SK-MEL-5 (cell line): ENCODE measurements at regions not wholly inside any gene's neighbourhood (a gene's known extent, or its start where the extent isn't known, plus 50 kb on each side); places are given as distances from the start of the nearest gene placed in this dataset.

Experiments used
- DNase-seq: peaks from one replicate; pipeline ENCODE4 v3.0.0-alpha.2; 2016; ENCODE audit warnings: low read depth, low spot score
- in situ Hi-C: cut with HindIII; loops from 2 replicates; pipeline ENCODE4 v1.10.0; 2016; ENCODE audit warnings: low sequenced_read_pairs, high pct_unique_total_duplicates, low pct_unique_long_range_greater_than_20kb

DNA sequence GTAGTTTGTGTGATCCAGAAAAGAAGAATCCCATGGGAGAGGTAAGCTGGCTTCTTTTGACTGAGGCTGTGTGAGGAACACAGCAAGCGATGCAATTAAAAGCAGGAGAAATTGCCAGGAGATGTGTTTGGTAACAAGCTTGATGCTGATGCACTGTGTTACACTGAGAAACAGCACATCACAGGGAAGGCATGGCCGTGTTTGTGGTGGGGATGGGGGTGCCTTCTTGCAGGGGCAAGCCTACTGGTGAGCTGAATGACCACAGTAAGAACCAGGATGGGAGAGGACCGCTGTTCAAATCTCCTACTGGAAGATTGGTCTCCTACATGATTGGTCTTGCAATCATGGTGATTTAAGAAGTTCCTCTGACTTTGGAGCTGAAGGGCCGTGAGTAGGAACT lies 477.7 kb upstream of the HS6ST1 start:
- in situ Hi-C loops, result no loop called here
- no peak for DNase-seq

DNA sequence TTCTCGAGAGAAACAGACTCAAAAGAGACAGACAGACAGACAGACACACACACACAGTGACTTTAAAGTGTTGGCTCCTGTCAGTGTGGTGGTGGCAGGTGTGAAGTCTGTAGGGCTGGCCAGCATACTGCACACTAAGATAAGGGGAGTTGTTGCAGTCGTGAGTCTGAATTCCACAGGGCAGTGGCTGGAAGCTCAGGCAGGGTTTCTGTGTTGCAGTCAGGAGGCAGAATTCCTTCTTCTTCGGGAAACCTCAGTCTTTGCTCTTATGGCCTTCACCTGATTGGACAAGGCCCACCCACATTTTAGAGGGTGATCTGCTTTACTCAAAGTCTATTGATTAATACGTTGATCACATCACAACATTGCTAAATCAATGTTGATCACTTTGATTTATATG lies 478.4 kb upstream of the HS6ST1 start:
- no peak for DNase-seq
- in situ Hi-C loops, result no loop called here

DNA sequence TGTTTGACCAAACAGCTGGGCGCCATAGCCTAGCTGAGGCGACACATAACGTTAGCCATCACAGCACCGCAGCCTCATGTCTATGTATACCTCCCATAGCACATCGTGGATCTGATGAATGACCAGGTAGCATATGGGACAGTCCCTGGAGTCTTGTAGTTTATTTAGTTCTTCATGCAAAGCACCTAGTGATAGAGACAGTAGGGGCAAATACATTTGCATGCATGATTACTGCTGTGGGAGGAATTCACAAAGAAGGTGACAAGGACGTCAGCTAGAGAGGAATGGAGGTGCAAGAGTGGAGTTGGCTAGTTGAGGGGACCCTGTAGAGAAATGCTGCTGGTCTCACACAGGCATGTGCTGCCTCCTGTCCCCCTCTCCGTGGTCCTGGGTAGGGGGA lies 478.9 kb upstream of the HS6ST1 start:
- no peak for DNase-seq
- in situ Hi-C loops, result no loop called here

GRCh38 chr2:128797937-128798336 lies 479.3 kb upstream of the HS6ST1 start:
- in situ Hi-C loops, result no loop called here
- DNase-seq, result no peak

GRCh38 chr2:128798502-128799283 lies 480.0 kb upstream of the HS6ST1 start:
- in situ Hi-C loops, result no loop called here
- no peak for DNase-seq

- in situ Hi-C loops, result no loop called here
- no peak for DNase-seq
Measured at GRCh38 chr2:128799284-128799552, 480.6 kb upstream of the HS6ST1 start.

DNA sequence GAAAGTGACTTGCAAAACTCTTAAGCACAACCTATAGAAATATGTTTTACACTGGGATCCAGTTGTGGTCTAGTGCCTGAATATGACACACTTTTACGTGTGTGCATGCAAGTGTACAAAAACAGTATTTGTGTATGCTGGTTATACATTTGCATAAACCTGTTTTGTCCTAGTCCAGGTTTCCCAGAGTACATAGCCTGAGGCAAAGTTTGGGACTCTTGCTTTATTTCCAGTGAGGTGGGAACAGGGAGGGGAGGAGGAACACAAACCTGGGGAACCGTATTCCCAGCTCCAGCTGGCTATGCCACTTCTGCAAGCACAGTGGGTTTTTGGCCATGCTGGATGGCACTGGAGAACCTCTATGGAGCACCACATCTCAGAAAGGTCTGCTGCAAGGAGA lies 481.1 kb upstream of the HS6ST1 start:
- no peak for DNase-seq
- in situ Hi-C loops, result no loop called here

GRCh38 chr2:128801576-128801975 lies 482.9 kb upstream of the HS6ST1 start:
- DNase-seq, result no peak
- in situ Hi-C loops, result no loop called here

- no peak for DNase-seq
- in situ Hi-C loops, result no loop called here
Measured at GRCh38 chr2:128803222-128803621, 484.6 kb upstream of the HS6ST1 start.

- no peak for DNase-seq
- in situ Hi-C loops, result no loop called here
Measured at GRCh38 chr2:128805237-128805636, 486.6 kb upstream of the HS6ST1 start.

- in situ Hi-C loops, result no loop called here
- no peak for DNase-seq
Measured at GRCh38 chr2:128805918-128806317, 487.2 kb upstream of the HS6ST1 start.

DNA sequence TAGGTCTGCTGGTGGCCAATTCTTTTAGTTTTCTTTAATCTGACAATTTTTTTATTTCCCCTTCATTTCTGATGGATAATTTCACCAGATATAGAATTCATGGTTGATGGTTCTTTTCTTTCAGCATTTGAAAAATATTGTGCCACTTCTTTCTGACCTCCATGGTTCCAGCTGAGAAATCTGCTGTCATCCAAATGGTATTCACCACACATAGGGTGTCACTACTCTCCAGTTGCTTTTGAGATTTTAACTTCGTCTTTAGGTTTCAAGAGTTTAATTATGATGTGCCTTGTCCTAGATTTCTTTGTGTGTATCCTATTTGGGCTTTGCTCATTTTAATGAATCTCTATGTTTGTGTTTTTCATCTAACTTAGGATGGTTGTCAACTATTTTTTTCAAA lies 488.6 kb upstream of the HS6ST1 start:
- in situ Hi-C loops, result no loop called here
- DNase-seq, result no peak

DNA sequence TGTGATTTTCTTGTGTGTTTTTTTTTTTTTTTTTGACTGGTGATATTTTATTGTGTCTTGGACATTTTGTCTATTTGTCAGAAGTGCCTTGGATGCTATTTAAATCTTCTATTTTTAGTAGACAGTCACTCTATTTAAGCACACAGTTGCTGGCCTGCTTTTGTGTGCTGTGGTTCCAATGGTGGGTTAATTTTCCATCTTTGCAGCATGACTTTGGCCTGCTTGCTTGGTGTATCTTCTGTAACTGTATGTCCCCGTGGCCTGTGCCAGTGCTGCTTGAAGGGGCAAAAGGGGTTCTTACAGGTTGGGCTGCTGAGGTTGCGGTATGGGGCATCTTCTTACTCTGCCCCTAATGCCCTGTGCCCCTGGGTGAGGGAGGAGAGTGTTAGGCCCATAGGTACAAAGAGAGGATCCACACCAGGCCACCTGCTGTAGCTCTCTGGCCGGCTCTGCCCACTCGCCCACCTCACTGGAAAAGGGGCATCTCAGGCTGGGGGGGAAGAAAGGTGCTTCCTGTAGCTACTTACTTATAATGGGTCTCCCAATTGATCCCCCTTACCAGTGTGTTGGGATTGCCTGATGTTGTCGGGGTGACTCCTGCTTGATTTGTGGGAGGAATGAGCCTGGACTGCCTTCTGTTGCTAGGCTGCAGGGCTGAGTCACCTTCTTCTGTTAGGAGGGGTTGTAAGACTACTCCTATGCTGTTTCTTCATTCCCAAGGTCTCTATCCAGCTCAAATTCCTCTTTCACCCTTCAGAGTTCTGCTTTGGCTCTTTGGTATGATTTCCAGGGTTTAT lies 490.0 kb upstream of the HS6ST1 start:
- in situ Hi-C loops, result no loop called here
- no peak for DNase-seq

- in situ Hi-C loops, result no loop called here
- no peak for DNase-seq
Measured at GRCh38 chr2:128809259-128809636, 490.6 kb upstream of the HS6ST1 start.

DNA sequence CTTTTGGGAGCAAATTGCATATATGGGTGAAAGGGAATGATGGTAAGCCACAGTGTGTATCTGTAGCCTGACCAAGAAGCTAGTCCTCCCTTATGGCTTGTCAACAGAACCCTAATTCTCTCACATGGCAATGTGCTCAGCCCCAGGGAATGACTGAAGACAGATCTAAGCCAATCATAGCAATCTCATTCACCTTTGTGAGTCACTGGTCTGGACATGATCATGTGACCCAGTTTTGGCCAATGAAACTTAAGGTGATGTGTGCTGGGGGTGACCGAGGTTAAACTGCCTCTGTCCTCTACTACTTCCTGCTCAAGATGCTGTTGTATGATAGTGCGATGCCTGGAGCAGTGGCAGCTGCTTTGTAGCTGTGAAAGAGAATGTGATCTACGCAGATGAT lies 491.2 kb upstream of the HS6ST1 start:
- no peak for DNase-seq
- in situ Hi-C loops, result no loop called here

DNA sequence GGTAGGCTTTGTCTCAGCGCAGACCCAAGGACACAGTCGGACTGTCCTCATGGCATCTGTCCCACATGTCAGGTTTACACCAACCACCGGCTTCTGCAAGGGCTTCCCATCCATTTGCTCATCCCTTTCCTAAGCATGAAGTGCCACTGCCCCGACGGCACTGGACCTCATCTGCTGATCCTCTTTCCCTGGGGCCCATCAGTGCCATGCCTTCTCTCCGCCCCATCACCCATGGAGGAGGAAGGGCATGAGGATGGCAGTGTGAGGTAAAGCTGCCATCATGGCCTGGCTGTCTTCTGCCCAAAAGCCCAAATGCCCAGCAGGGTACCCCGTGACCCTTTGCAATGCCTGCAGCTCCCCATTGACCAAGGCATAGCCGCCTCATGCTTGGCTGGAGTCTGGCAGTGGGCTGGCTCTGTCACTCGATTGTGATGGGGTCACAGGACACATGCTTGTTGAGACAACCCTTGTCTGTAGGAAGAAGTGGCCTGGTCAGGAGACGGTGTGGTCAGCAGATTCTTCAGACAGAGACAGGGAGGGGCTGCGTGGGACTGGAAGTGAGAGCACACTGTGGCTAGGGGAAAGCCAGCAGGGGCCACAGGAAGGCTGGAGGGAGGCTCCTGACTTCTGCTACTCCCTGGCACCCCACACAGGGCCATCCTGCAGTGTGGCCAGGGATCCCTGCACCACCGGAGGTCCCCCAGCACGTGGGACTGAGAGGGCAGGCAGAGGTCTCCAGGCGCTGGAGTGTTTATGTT lies 493.7 kb upstream of the HS6ST1 start:
- no peak for DNase-seq
- in situ Hi-C loops, result no loop called here

DNA sequence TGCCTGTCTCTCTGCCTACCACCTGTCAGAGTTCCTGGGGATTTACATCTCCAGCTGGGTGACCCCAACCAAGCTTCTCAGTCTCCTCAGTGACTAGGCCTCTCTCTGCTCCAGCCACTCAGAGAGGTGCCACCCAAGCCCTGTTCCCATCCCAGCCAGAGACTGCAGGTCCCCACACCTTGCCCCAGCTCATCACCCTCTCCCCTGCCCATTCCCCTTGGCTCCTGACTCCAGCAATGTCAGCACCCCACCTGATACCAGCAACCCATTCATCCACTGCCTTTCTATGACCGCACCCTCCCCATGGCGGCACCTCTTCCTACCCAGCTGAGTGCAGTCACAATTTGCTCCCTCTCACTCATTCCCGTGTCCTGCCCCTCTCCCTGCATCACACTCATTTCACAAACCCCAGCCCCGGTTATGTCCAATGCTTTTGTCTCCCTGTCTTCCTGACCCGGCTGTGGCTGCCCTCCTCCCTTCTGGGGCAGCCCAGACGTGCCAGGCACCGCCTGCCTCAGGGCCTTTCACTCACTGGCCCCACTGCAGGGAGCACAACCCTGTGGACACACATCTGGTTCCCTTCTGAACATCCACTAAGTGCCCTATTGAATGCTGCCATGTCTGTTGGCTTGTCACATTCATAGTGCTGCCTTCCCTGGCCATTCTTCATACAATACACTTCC lies 494.8 kb upstream of the HS6ST1 start:
- no peak for DNase-seq
- in situ Hi-C loops, result no loop called here

DNA sequence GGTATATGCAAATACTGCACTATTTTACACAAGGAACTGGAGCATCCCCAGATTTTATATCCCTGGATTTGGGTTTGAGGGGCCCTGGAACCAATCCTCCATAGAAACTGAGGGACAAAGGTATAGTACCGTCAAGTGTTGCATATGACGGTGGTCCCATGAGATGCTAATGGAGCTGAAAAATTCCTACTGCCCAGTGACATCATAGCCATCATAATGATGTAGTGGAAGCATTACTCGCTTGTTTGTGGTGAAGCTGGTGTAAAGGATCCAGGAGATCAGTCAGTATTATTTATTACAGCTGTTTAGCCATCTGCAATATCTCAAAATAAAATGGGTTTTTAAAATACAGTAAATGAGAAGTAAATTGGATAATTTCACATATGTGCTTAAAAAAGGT lies 496.6 kb upstream of the HS6ST1 start:
- DNase-seq, result no peak
- in situ Hi-C loops, result no loop called here
